DND-41 (cell line): ENCODE measurements at regions not wholly inside any gene's neighbourhood (a gene's known extent, or its start where the extent isn't known, plus 50 kb on each side); places are given as distances from the start of the nearest gene placed in this dataset.

Source experiments
- ATAC-seq: fragments of 200-7000 bp; cut with Tn5 transposase; 3 replicates; pipeline ENCODE4 v1.9.1; 2021; ENCODE audit warnings: low read depth; ENCODE audit not compliant: insufficient read depth
- DNase-seq: peaks from one replicate; pipeline ENCODE4 v3.0.0-alpha.2; 2020
- H2AFZ ChIP-seq: 2 replicates; pipeline ENCODE4 v1.6.0; 2012; ENCODE audit warnings: low read depth, low read length
- H3K27ac ChIP-seq: 2 replicates; pipeline ENCODE4 v1.5.1; 2012; ENCODE audit warnings: low read length, inconsistent platforms
- H3K27me3 ChIP-seq: fragments of 200-600 bp; sonication (generic); 2 replicates; pipeline ENCODE4 v1.6.0; 2012; ENCODE audit warnings: low read length, mild to moderate bottlenecking, inconsistent platforms; ENCODE audit not compliant: insufficient read depth, poor library complexity
- H3K36me3 ChIP-seq: 2 replicates; pipeline ENCODE4 v1.5.1; 2012; ENCODE audit warnings: low read length, inconsistent platforms; ENCODE audit not compliant: insufficient read depth
- H3K4me1 ChIP-seq: 2 replicates; pipeline ENCODE4 v1.5.1; 2012; ENCODE audit warnings: mild to moderate bottlenecking, low read length; ENCODE audit not compliant: insufficient read depth
- H3K4me2 ChIP-seq: 2 replicates; pipeline ENCODE4 v1.6.0; 2012; ENCODE audit warnings: mild to moderate bottlenecking, moderate library complexity, low read length, inconsistent platforms; ENCODE audit not compliant: insufficient read depth
- H3K4me3 ChIP-seq, 2 experiments: fragments of 200-600 bp in 1 of 2; shearing (Covaris generic) in 1 of 2; 2 replicates each; pipeline ENCODE4 v1.5.1; 2012 to 2016; ENCODE audit warnings: inconsistent platforms in 2 of 2, low read length in 2 of 2, mild to moderate bottlenecking in 2 of 2, low read depth in 1 of 2, moderate library complexity in 1 of 2
- H3K79me2 ChIP-seq: 2 replicates; pipeline ENCODE4 v1.6.0; 2012; ENCODE audit warnings: low read length, inconsistent platforms; ENCODE audit not compliant: insufficient read depth
- H3K9ac ChIP-seq: 2 replicates; pipeline ENCODE4 v1.6.0; 2012; ENCODE audit warnings: low read depth, mild to moderate bottlenecking, inconsistent platforms, low read length, moderate library complexity
- H3K9me3 ChIP-seq: 2 replicates; pipeline ENCODE4 v1.5.1; 2012; ENCODE audit warnings: low read length, moderate library complexity, mild to moderate bottlenecking, inconsistent platforms; ENCODE audit not compliant: insufficient read depth, severe bottlenecking
- H4K20me1 ChIP-seq: 2 replicates; pipeline ENCODE4 v1.6.0; 2012; ENCODE audit warnings: low read length; ENCODE audit not compliant: insufficient read depth
- CTCF ChIP-seq: IDR thresholded peaks from 2 replicates; pipeline ENCODE4 v1.5.1; 2012; ENCODE audit warnings: borderline replicate concordance, low read length, moderate library complexity, mild to moderate bottlenecking; ENCODE audit not compliant: poor library complexity, severe bottlenecking; ENCODE audit errors: extremely low read depth
- EZH2 ChIP-seq: IDR thresholded peaks from 3 replicates; pipeline ENCODE4 v1.6.1; 2012; ENCODE audit warnings: borderline replicate concordance, low read depth, mild to moderate bottlenecking, moderate library complexity, low read length, inconsistent platforms; ENCODE audit not compliant: severe bottlenecking

- Histone ChIP-seq H3K27ac (no peak overlapping the region), H3K27me3 (no peaks in the 10 kb centered on the region), H3K9me3 (no peaks in the 10 kb centered on the region), H3K9ac (no peak overlapping the region), H2AFZ (no peak overlapping the region), H3K79me2 (no peaks in the 10 kb centered on the region), H3K4me3 (no peak overlapping the region), H3K36me3 (no peaks in the 10 kb centered on the region), H3K4me1 (no peaks in the 10 kb centered on the region), H4K20me1 (no peaks in the 10 kb centered on the region), H3K4me2 (no peak overlapping the region)
- no peak for TF ChIP-seq CTCF
- TF ChIP-seq EZH2 = no peak
- DNase-seq (no peak), ATAC-seq (no peak)
These were observed 191.9 kb downstream of the OLFM1 start for GRCh38 chr9:135279385-135279784.

- Histone ChIP-seq H3K9ac (no peak overlapping the region), H3K4me3 (no peak overlapping the region), H3K27ac (no peak overlapping the region), H4K20me1 (no peaks in the 10 kb centered on the region), H3K79me2 (no peaks in the 10 kb centered on the region), H3K27me3 (no peaks in the 10 kb centered on the region), H2AFZ (no peak overlapping the region), H3K9me3 (no peaks in the 10 kb centered on the region), H3K4me2 (no peak overlapping the region), H3K4me1 (no peaks in the 10 kb centered on the region), H3K36me3 (no peaks in the 10 kb centered on the region)
- no peak for TF ChIP-seq CTCF
- TF ChIP-seq EZH2 = no peak
- DNase-seq = no peak
- no peak for ATAC-seq
These were observed 192.4 kb downstream of the OLFM1 start for GRCh38 chr9:135279834-135280393.

GRCh38 chr9:135280666-135281065 lies 193.2 kb downstream of the OLFM1 start:
- DNase-seq = no peak
- Histone ChIP-seq H3K27ac (no peak overlapping the region), H2AFZ (no peak overlapping the region), H3K4me1 (no peaks in the 10 kb centered on the region), H3K79me2 (no peaks in the 10 kb centered on the region), H3K4me3 (no peak overlapping the region), H4K20me1 (no peaks in the 10 kb centered on the region), H3K36me3 (no peaks in the 10 kb centered on the region), H3K27me3 (no peaks in the 10 kb centered on the region), H3K4me2 (no peak overlapping the region), H3K9me3 (no peaks in the 10 kb centered on the region), H3K9ac (no peak overlapping the region)
- TF ChIP-seq CTCF (no peak), EZH2 (no peak)
- ATAC-seq = no peak

- Histone ChIP-seq H3K27ac (no peak overlapping the region), H3K4me2 (no peak overlapping the region), H3K27me3 (no peaks in the 10 kb centered on the region), H2AFZ (no peak overlapping the region), H3K79me2 (no peaks in the 10 kb centered on the region), H3K4me3 (no peak overlapping the region), H3K36me3 (no peaks in the 10 kb centered on the region), H3K9ac (no peak overlapping the region), H3K4me1 (no peaks in the 10 kb centered on the region), H4K20me1 (no peaks in the 10 kb centered on the region), H3K9me3 (peaks cover 1% of the 10 kb centered on the region)
- no peak for TF ChIP-seq CTCF
- no peak for TF ChIP-seq EZH2
- no peak for DNase-seq
- no peak for ATAC-seq
These were observed 193.7 kb downstream of the OLFM1 start for GRCh38 chr9:135281151-135281550.
